Adrenal gland (tissue), 5 donors: ENCODE measurements at regions not wholly inside any gene's neighbourhood (a gene's known extent, or its start where the extent isn't known, plus 50 kb on each side); places are given as distances from the start of the nearest gene placed in this dataset.

Experiments used
- CTCF ChIP-seq, 6 experiments: fragments of 450-650 bp in 4 of 6; fragments of 200-600 bp in 2 of 6; sonication (generic) in 1 of 6; IDR thresholded peaks; 1 replicate in 5 of 6; 2 replicates in 1 of 6; pipeline versions ENCODE4 v1.5.1 to v1.8.0; 2016 to 2021; ENCODE audit warnings: antibody characterized with exemption in 6 of 6, mild to moderate bottlenecking in 2 of 6, moderate library complexity in 1 of 6
- POLR2A ChIP-seq, 2 donors: fragments of 450-650 bp; IDR thresholded peaks; one replicate each; pipeline ENCODE4 v1.6.1; 2017; ENCODE audit warnings: antibody characterized with exemption in 2 of 2, mild to moderate bottlenecking in 2 of 2, moderate library complexity in 1 of 2
- donor health status: DM: no; HTN: no; CAD: no.

DNA sequence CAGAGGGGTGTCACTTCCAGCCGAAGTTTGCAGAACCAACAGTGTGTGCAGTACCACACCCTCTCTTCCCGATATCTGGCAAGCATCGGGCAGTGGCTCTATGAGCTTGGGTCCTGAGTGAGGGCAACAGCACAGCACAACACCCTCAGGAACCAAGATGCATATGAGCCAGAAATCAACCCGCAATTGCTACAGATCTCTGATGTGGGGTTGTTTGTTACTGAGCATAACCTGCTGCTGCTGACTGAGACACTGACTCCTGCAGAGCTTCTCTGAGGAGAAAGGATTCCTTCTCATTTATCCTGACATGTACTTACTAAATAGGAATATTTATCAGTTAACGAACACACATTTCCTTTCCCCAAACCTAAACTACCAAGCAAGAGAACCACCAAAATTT lies 218.3 kb downstream of the RBFOX3 start:
- TF ChIP-seq CTCF (IDR thresholded peaks at IDR 0.05) (no peak), POLR2A (IDR thresholded peaks at IDR 0.05) (no peak)
